ENCODE measurements at regions not wholly inside any gene's neighbourhood (a gene's known extent, or its start where the extent isn't known, plus 50 kb on each side); places are given as distances from the start of the nearest gene placed in this dataset.

DNA sequence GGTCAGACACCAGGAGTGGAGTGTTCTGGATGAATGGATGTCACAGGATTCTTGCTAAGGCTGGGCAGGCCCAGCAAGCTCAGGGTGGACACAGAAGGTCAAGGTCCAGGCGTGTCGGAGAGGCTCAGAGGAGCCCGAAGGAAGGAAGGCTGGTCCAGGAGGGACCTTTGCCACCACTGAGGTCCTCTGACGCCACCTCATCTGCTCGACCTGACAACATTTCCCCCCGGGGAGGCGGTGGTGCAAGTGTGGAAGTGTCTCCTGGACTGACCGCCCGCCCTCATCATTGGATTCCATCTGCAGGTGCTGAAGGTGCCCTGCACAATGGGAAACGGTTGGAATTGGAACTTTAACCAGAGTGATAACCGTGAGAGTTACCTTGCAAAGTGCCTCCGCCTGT lies 124.6 kb downstream of the RTP5 start:
- DNase-seq = peak; percentile 2
- Histone ChIP-seq H3K36me3 (no peaks in the 10 kb centered on the region), H3K27ac (no peak overlapping the region), H3K27me3 (ENCODE audit: insufficient read depth, low read depth, severe bottlenecking) (no peaks in the 10 kb centered on the region), H3K4me3 (ENCODE audit: low read depth, low read length) (no peak overlapping the region), H3K9me3 (ENCODE audit: severe bottlenecking) (no peaks in the 10 kb centered on the region)
- TF ChIP-seq, protein P1, sequence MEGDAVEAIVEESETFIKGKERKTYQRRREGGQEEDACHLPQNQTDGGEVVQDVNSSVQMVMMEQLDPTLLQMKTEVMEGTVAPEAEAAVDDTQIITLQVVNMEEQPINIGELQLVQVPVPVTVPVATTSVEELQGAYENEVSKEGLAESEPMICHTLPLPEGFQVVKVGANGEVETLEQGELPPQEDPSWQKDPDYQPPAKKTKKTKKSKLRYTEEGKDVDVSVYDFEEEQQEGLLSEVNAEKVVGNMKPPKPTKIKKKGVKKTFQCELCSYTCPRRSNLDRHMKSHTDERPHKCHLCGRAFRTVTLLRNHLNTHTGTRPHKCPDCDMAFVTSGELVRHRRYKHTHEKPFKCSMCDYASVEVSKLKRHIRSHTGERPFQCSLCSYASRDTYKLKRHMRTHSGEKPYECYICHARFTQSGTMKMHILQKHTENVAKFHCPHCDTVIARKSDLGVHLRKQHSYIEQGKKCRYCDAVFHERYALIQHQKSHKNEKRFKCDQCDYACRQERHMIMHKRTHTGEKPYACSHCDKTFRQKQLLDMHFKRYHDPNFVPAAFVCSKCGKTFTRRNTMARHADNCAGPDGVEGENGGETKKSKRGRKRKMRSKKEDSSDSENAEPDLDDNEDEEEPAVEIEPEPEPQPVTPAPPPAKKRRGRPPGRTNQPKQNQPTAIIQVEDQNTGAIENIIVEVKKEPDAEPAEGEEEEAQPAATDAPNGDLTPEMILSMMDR (IDR thresholded peaks at IDR 0.05; ENCODE audit: low read depth, low read length) = no peak

DNA sequence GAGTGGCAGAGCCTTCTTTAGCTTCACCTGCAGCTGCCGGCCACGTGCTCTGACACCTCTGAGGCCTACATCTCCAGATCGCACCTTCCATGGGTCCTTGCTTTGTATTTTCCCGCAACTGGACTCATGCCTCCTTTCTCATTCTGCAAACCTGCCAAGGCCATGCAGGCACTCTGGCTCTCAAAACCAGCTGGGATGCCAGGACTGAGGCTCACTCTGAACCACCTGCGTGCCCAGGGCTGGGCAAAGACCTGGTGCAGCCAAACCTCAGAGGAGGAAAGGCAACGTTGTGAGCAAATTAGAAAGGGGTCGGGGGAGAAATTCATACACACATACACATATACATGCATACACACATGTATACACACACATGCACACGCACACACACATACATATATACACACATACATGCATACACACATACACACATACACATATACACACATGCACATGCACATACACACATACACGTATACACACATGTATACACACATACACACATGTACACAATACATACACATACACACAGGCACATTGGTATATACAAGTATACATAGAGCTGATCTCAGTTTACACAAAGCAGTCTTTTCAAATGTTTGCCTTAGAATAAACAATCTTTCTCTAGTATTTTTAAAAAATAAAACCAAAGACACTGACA lies 125.2 kb downstream of the RTP5 start:
- Histone ChIP-seq H3K36me3 (no peaks in the 10 kb centered on the region), H3K27ac (no peak overlapping the region), H3K4me3 (ENCODE audit: low read depth, low read length) (no peak overlapping the region), H3K9me3 (ENCODE audit: severe bottlenecking) (no peaks in the 10 kb centered on the region), H3K27me3 (ENCODE audit: insufficient read depth, low read depth, severe bottlenecking) (no peaks in the 10 kb centered on the region)
- peak; percentile 1 for DNase-seq
- TF ChIP-seq, protein P1 (IDR thresholded peaks at IDR 0.05; ENCODE audit: low read depth, low read length) = no peak

DNA sequence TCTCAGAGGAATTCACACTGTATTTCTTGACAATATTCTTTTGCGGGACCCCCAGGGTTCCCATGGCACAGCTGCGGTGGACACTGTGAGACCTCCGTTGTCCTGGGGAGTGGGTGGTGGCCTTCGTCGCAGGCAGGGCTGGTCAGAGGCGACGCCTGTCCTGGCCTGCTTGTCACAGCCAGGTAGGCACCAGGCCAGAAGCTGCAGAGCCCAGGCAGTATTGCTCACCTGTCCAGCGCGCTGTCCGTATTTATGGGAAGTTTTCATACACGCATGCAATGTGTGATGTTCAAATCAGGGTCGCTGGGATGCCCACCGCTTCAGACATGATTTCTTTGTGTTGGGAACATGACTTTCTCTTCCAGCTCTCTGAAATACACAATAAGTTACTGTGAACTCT lies 126.6 kb downstream of the RTP5 start:
- no peak for DNase-seq
- Histone ChIP-seq H3K27ac (no peak overlapping the region), H3K4me3 (ENCODE audit: low read depth, low read length) (no peak overlapping the region), H3K9me3 (ENCODE audit: severe bottlenecking) (no peaks in the 10 kb centered on the region), H3K36me3 (no peaks in the 10 kb centered on the region), H3K27me3 (ENCODE audit: insufficient read depth, low read depth, severe bottlenecking) (no peaks in the 10 kb centered on the region)
- TF ChIP-seq, protein P1 (IDR thresholded peaks at IDR 0.05; ENCODE audit: low read depth, low read length) = no peak

DNA sequence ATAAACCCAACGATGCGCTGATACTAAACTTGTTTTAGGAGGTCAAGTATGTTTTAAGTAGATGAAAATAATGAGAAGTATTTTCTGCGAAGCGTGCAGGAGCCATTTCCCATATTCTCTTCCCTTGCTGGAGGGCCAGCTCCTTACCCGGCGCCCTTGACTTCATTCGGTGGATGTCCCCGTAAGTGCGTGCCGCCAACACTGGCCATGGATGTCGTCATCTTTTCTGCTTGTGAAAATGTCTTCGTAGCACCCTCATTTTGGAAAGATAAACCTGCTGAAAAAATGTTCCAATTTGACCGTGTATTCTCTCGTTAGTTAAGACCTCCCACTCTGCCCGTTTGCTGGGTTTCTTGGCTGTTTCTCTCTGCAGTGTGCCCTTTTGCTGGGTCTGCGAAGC lies 127.5 kb downstream of the RTP5 start:
- DNase-seq = no peak
- Histone ChIP-seq H3K27me3 (ENCODE audit: insufficient read depth, low read depth, severe bottlenecking) (no peaks in the 10 kb centered on the region), H3K36me3 (no peaks in the 10 kb centered on the region), H3K27ac (no peak overlapping the region), H3K4me3 (ENCODE audit: low read depth, low read length) (no peak overlapping the region), H3K9me3 (ENCODE audit: severe bottlenecking) (no peaks in the 10 kb centered on the region)
- TF ChIP-seq, protein P1 (IDR thresholded peaks at IDR 0.05; ENCODE audit: low read depth, low read length) = no peak

DNA sequence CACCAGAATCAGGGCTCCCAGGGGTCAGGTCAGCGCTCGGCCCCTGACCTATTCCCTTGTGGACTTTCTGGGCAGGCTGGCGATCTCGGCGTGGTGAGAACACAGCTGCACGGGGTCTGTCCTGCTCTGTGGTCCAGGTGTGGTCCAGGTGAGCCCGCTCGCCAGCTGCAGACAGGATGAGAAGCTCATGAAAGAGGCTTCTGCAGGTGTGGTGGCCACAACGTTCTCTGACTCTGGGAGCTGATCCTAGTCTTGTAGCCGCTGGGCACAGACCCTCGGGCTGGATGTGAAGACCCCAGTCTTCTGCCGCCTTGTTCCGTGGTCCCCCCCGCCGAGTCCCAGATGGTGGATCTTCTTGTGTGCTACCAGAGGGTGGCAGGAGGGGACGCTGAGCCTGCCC lies 129.7 kb downstream of the RTP5 start:
- DNase-seq = no peak
- no peak overlapping the region for H3K4me3 ChIP-seq (ENCODE audit: low read depth, low read length)
- H3K27me3 ChIP-seq (ENCODE audit: insufficient read depth, low read depth, severe bottlenecking) = no peaks in the 10 kb centered on the region

More for the DNA sequence above, 129.7 kb downstream of the RTP5 start:
- no peaks in the 10 kb centered on the region for H3K9me3 ChIP-seq (ENCODE audit: severe bottlenecking)
- H3K36me3 ChIP-seq = no peaks in the 10 kb centered on the region
- H3K27ac ChIP-seq = no peak overlapping the region
- TF ChIP-seq, protein P1 (IDR thresholded peaks at IDR 0.05; ENCODE audit: low read depth, low read length) = no peak

Measured in WERI-Rb-1 (cell line).